Colonic mucosa (tissue), 4 donors: ENCODE measurements at regions not wholly inside any gene's neighbourhood (a gene's known extent, or its start where the extent isn't known, plus 50 kb on each side); places are given as distances from the start of the nearest gene placed in this dataset.

Experiments used
- DNase-seq: peaks from one replicate; pipeline ENCODE4 v3.0.0-alpha.2; 2020
- H3K27ac ChIP-seq: fragments of 200-600 bp; one replicate; pipeline ENCODE4 v1.8.0; 2021
- H3K27me3 ChIP-seq: fragments of 200-600 bp; one replicate; pipeline ENCODE4 v1.8.0; 2021
- H3K36me3 ChIP-seq: fragments of 200-600 bp; one replicate; pipeline ENCODE4 v1.8.0; 2021
- H3K4me1 ChIP-seq: fragments of 200-600 bp; one replicate; pipeline ENCODE4 v1.8.0; 2021; ENCODE audit warnings: mild to moderate bottlenecking
- H3K4me3 ChIP-seq: fragments of 200-600 bp; one replicate; pipeline ENCODE4 v1.8.0; 2021
- H3K9ac ChIP-seq, 2 donors: one replicate each; pipeline ENCODE4 v1.7.0; 2013; ENCODE audit warnings: control low read depth in 2 of 2, low read depth in 2 of 2, low read length in 2 of 2
- H3K9me3 ChIP-seq: fragments of 200-600 bp; one replicate; pipeline ENCODE4 v1.8.0; 2021
- CTCF ChIP-seq: fragments of 200-600 bp; IDR thresholded peaks from one replicate; pipeline ENCODE4 v1.8.0; 2022; ENCODE audit warnings: antibody characterized with exemption, mild to moderate bottlenecking
- intact Hi-C: fragments of 100-400 bp; cut with DNase I; formaldehyde crosslinking; loops from one replicate; pipeline ENCODE4 v1.14.1; 2022
- donor health status: healthy.
- donor health status: DM: no; HTN: no; CAD: no.
- donor health status: DM: no; HTN: no; CAD: no.

GRCh38 chr11:45429719-45430118 lies 143.6 kb upstream of the SYT13 start:
- H3K36me3 ChIP-seq: no peaks in the 10 kb centered on the region
- intact Hi-C loops: no loop called here
- H3K4me3 ChIP-seq: no peak overlapping the region
- TF ChIP-seq CTCF: no peak
- H3K9ac ChIP-seq: no peak overlapping the region
- H3K9me3 ChIP-seq: no peaks in the 10 kb centered on the region
- no peaks in the 10 kb centered on the region for H3K27me3 ChIP-seq
- H3K4me1 ChIP-seq: no peaks in the 10 kb centered on the region
- no peak for DNase-seq
- H3K27ac ChIP-seq: no peak overlapping the region

GRCh38 chr11:45428541-45429230 lies 142.5 kb upstream of the SYT13 start:
- H3K36me3 ChIP-seq: no peaks in the 10 kb centered on the region
- no peaks in the 10 kb centered on the region for H3K9me3 ChIP-seq
- no peak for DNase-seq
- no peak overlapping the region for H3K27ac ChIP-seq
- no peak overlapping the region for H3K9ac ChIP-seq
- intact Hi-C loops: no loop called here
- no peak for TF ChIP-seq CTCF
- no peaks in the 10 kb centered on the region for H3K4me1 ChIP-seq
- no peak overlapping the region for H3K4me3 ChIP-seq
- no peaks in the 10 kb centered on the region for H3K27me3 ChIP-seq

- Histone ChIP-seq H3K36me3 (no peaks in the 10 kb centered on the region), H3K4me1 (no peaks in the 10 kb centered on the region), H3K27me3 (no peaks in the 10 kb centered on the region), H3K27ac (no peak overlapping the region), H3K9me3 (no peaks in the 10 kb centered on the region), H3K4me3 (no peak overlapping the region), H3K9ac (no peak overlapping the region)
- TF ChIP-seq CTCF: no peak
- intact Hi-C loops: no loop called here
- DNase-seq: no peak
Measured at GRCh38 chr11:45428116-45428515, 142.0 kb upstream of the SYT13 start.

DNA sequence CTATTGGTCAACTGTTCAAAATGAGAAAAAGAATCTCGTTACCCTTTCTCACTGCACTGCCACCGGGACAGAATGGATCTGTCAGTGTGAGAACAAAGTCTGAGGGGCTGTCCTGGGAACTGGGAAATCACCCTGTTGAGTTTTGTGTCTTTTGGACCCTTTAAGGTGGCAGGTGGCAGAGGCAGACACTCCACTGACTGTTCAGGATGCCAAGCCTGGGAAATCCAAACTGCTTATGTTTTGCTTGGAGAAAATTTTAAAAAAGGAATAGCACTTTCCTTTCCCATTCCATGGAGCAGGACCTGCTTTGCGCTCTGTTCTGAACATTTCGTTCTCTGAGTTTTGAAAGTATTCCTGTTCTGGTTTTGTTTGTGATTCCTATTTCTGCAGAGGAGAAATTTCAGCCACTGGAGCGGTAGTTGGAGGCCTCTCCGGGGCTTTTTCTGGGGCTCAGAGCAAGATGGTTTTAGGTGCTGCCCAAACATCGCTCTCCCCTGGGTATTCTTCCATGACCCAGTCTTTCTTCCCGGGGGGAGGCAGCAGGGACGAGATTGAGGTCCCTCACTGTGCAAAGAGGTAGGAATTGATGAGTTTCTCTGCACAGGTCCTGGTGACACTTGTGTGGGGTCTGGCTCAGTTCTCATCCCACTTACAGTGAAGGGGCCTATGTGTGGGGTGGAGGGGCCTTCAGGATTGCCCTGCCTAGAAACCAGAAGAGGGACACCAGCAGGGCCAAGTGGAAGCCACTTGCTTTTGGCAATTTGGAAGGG lies 138.5 kb upstream of the SYT13 start:
- DNase-seq: no peak
- intact Hi-C loops: no loop called here
- Histone ChIP-seq H3K36me3 (no peaks in the 10 kb centered on the region), H3K9ac (no peak overlapping the region), H3K9me3 (no peaks in the 10 kb centered on the region), H3K27me3 (no peaks in the 10 kb centered on the region), H3K27ac (no peak overlapping the region), H3K4me1 (no peaks in the 10 kb centered on the region), H3K4me3 (no peak overlapping the region)
- no peak for TF ChIP-seq CTCF

DNA sequence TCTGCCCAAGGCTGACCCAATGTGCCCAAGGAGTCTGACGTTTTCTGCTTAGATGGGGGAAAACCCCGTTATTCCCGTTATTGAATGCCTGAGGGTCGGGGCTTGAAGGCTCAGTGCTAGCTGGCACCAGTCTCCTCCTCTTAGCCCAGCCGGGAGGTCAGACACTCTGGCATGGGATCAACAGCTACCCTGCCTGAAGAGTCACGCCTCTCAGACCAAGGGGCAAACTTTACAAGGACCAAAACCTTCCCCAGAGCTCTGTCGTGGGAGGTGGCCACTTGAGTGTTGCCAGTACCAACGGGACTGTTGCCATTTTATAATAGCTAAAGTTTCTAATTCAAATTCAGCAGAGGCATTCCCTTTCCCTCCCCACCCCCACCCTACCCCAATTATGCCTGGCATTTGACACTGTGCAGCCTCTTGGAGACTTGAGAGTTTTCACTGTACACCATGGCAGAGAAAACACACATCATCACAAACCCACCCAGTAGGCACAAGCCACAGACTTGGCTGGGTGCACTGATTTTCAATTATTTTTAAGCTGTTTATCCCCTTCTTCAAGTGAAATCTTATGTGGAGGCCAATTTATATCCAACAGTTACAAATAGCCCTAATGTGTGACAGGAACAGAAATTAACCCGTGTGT lies 137.5 kb upstream of the SYT13 start:
- intact Hi-C loops: no loop called here
- no peak overlapping the region for H3K4me3 ChIP-seq
- no peak for TF ChIP-seq CTCF
- H3K36me3 ChIP-seq: no peaks in the 10 kb centered on the region
- no peaks in the 10 kb centered on the region for H3K4me1 ChIP-seq
- H3K27me3 ChIP-seq: no peaks in the 10 kb centered on the region
- H3K9ac ChIP-seq: no peak overlapping the region
- DNase-seq: no peak
- no peak overlapping the region for H3K27ac ChIP-seq
- no peaks in the 10 kb centered on the region for H3K9me3 ChIP-seq
